Bronchial epithelial cell (primary cell): ENCODE measurements at regions not wholly inside any gene's neighbourhood (a gene's known extent, or its start where the extent isn't known, plus 50 kb on each side); places are given as distances from the start of the nearest gene placed in this dataset.
A peak's percentile ranks its signal among the peaks of the same experiment; 100 is the strongest.

Experiments
- DNase-seq: peaks from one replicate; pipeline ENCODE4 v3.0.0-alpha.2; 2010; ENCODE audit warnings: low read depth
- FAIRE-seq: peaks from 2 replicates; lab custom pipeline; 2011; peaks lifted over from hg19 to GRCh38; lab: Jason Lieb, UNC
- H3K27me3 ChIP-seq: 2 replicates; pipeline ENCODE4 v1.5.1; 2011; ENCODE audit warnings: low read length; ENCODE audit not compliant: control insufficient read depth, insufficient read depth
- H3K36me3 ChIP-seq: 2 replicates; pipeline ENCODE4 v1.5.1; 2011; ENCODE audit warnings: low read length; ENCODE audit not compliant: control insufficient read depth, insufficient read depth
- H3K4me3 ChIP-seq: 2 replicates; pipeline ENCODE4 v1.5.1; 2011; ENCODE audit warnings: mild to moderate bottlenecking, low read depth, low read length, control low read depth
- CTCF ChIP-seq: IDR thresholded peaks from 2 replicates; pipeline ENCODE4 v1.5.1; 2011; ENCODE audit warnings: mild to moderate bottlenecking, moderate library complexity, low read length, control low read depth, inconsistent platforms; ENCODE audit not compliant: insufficient read depth, severe bottlenecking

- Histone ChIP-seq H3K27me3 (no peaks in the 10 kb centered on the region), H3K36me3 (no peaks in the 10 kb centered on the region), H3K4me3 (no peak overlapping the region)
- DNase-seq (peak; percentile 95), FAIRE-seq (peak; percentile 97)
- no peak for TF ChIP-seq CTCF
These were observed 404.6 kb downstream of the MED13L start for GRCh38 chr12:115872919-115873357.

- DNase-seq: no peak
- no peak for TF ChIP-seq CTCF
- Histone ChIP-seq H3K27me3 (no peaks in the 10 kb centered on the region), H3K4me3 (no peak overlapping the region), H3K36me3 (no peaks in the 10 kb centered on the region)
- FAIRE-seq: no peak
These were observed 405.3 kb downstream of the MED13L start for GRCh38 chr12:115872212-115872611.

GRCh38 chr12:115871714-115872113 lies 405.8 kb downstream of the MED13L start:
- DNase-seq (peak; percentile 7), FAIRE-seq (no peak)
- Histone ChIP-seq H3K36me3 (no peaks in the 10 kb centered on the region), H3K4me3 (no peak overlapping the region), H3K27me3 (no peaks in the 10 kb centered on the region)
- TF ChIP-seq CTCF: peak; percentile 51

- Histone ChIP-seq H3K27me3 (no peaks in the 10 kb centered on the region), H3K4me3 (no peak overlapping the region), H3K36me3 (no peaks in the 10 kb centered on the region)
- DNase-seq (no peak), FAIRE-seq (no peak)
- no peak for TF ChIP-seq CTCF
These were observed 407.0 kb downstream of the MED13L start for GRCh38 chr12:115870510-115870909.

- no peak for TF ChIP-seq CTCF
These were observed 407.5 kb downstream of the MED13L start for GRCh38 chr12:115870021-115870420.

GRCh38 chr12:115869604-115870003 lies 407.9 kb downstream of the MED13L start:
- no peak for FAIRE-seq
- TF ChIP-seq CTCF: no peak
- Histone ChIP-seq H3K27me3 (no peaks in the 10 kb centered on the region), H3K4me3 (no peak overlapping the region), H3K36me3 (no peaks in the 10 kb centered on the region)
- DNase-seq: no peak

More at GRCh38 chr12:115870021-115870420, 407.5 kb downstream of the MED13L start:
- DNase-seq (no peak), FAIRE-seq (no peak)
- Histone ChIP-seq H3K27me3 (no peaks in the 10 kb centered on the region), H3K4me3 (no peak overlapping the region), H3K36me3 (no peaks in the 10 kb centered on the region)
